NCI-H1105 treated with DMSO at 0.1 percent for 48 hours (cell line): ENCODE measurements at regions not wholly inside any gene's neighbourhood (a gene's known extent, or its start where the extent isn't known, plus 50 kb on each side); places are given as distances from the start of the nearest gene placed in this dataset.
"Not testable (repeated sequence)": the region's sequence is repeated elsewhere in the genome, so short reads cannot be mapped to it uniquely, and the experiment has no call there.

Experiments
- DNase-seq: peaks from one replicate; lab custom pipeline; 2025; lab: John Stamatoyannopoulos, UW

- no peak for DNase-seq
These were observed 394.7 kb upstream of the CBLB start for GRCh38 chr3:106263546-106263945.

DNA sequence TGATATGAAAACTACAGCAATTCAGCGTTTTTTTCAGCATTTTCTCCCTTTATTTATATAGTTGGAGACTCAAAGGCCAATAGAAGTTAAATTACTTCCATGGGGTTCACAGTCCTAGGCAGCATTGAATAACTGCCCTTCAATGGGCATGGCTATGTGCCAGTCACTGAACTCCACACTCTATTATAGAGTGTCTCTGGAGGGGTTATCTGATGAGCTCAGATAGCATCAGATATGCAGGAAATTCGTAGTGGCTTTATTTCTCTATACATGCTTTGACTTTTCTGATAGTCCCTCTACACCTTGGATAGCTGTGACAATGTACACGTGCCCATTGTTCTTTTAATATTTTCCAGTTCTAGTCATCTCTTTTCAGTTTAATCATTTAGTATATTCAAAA is 396.9 kb upstream of the CBLB start:
- no peak for DNase-seq

DNA sequence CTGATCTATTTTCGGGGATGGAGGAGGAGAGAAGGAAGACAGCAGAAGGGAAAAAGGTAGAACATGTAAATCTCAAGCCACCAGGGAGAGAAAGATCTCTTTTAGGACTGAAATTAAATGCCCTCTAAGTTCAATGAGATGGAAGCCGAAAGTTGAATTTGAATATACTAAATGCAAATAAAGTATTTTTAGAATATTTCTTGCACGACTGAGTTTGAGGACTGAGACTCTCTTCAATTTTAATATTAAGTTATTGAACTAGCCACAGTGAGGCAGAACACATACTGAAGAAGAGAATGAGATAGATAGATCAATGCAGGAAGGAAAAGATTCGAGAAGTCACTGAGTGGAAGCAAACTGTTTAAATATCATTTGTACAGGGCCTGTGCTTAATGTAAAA is 399.9 kb upstream of the CBLB start:
- DNase-seq: no peak

DNA sequence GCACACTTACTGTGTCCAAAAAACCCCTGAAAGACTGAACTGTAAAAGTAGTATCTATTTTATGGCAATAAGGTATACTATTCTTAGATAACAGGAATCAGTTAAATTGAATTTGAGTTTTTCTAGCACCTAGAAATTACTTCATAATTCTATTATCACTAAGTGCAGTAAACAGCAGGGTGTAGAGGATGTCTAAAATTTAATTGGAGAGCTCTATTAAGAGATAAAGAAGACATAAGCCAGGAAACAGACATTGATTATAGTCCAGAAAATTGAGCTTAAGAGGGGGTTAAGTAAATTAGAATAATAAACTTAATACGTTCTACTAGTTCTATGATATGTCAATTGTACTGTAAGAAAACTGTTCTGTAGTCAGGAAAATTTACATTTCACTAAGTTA is 403.5 kb upstream of the CBLB start:
- DNase-seq: no peak

GRCh38 chr3:106275592-106275991 is 406.8 kb upstream of the CBLB start:
- no peak for DNase-seq

DNA sequence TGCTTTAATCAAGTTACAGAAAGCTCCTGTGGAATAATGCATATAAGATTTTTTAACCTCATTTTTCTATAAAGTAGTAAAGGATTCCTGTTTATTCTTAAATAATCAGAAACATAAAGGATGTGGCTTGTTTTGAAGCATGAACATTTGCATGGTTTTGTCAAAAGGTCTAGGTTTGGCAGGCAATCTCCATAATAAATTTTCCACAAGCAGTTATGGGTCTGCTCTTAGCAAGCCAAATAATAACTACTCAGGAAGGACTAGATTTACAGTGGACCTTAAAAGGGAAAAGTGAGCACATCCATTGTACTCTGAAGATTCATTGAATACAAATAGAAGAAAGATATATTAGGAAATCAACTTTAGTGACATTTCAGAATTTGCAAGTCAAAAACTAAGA is 407.3 kb upstream of the CBLB start:
- DNase-seq: no peak

DNA sequence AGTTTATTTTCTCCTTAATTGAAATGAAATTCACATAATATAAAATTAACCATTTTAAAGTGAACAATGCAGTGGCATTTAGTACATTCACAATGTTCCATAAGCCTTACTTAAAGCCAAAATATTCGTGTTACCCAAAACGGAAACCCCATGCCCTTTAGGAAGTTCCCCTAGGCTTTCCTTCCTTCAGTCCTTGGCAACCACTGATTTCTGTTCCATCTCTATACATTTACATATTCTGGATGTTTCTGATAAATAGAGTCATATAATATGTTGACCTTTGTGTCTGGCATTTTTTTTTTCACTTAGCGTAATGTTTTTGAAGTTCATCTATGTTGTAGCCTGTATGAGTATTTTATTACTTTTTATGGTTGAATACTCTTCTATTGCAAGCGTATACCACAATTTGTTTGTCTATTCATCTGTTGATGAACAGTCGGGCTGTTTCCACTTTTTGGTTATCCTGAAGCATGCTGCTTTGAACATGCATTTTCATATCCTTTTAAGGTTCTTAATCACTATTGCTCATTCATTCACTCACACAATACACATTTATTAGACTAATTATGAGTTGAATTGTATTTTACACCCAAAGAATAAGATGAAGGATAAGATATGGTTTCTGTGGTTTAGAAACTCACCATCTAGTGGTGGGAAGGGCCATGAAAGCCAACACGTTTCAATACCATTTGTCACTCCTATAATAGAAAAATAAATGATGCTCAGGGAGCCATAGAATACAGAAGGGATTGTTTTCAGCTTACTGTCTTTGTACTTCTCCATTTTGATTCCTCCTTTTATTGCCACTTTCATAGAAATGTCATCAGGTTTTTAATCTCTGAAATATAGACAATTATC is 408.2 kb upstream of the CBLB start:
- DNase-seq: no peak

DNA sequence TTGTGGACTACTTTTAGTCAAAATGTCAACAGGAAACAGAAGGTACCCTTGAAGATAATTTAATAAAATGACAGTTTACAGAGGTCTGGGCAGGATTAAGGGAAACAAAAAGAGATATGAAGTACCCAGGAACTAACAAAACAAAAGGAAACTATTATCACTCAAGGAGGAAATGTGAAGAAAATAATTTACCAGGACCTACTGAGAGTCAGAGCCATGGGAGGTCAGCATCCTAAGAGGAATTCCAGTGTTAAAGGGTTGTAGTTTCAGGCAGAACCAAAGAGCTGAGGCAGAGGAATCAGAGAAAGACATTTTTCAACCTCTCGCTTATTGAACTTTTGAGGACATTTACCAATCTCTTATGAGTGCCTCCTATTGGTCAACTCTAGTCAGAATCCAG is 408.9 kb upstream of the CBLB start:
- DNase-seq: no peak

GRCh38 chr3:106281221-106281620 is 412.4 kb upstream of the CBLB start:
- no peak for DNase-seq

DNA sequence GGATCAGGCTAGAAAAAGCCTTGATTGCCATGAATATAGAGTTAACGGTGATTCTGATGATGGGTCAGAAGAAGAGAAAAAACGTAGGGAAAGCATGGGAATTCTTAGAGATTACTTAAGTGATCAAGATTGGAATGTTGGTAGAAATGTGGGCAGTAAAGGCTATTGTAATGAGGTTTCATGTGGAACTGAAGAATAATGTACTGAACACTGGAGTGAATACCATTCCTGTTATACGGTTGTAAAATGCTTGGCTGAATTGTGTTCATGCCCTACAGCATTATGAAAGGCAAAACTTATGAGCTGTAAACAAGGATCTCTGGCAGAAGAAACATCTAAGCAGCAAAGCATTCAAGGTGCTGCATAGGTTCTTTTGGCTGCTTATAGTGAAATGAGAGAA is 414.1 kb upstream of the CBLB start:
- no peak for DNase-seq

DNA sequence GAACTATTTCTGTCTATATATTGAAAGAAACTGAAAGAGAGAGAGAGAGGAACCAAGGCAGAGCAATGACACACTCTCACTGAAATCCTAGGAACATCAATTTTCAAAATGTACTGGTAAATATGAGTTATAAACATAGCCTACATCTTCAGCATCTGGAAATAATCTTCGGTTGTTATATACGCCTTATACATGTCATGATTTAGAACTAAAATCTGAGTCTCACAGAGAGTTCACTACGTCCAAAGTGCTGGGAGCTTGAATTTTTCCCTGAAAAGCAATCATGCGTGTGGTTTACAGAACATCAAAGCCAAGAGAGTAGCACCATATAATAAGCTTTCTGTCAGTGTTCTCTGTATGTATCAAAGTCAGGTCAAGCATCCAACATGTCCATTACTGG is 420.0 kb upstream of the CBLB start:
- DNase-seq: no peak

GRCh38 chr3:106290304-106290997 is 421.6 kb upstream of the CBLB start:
- no peak for DNase-seq

DNA sequence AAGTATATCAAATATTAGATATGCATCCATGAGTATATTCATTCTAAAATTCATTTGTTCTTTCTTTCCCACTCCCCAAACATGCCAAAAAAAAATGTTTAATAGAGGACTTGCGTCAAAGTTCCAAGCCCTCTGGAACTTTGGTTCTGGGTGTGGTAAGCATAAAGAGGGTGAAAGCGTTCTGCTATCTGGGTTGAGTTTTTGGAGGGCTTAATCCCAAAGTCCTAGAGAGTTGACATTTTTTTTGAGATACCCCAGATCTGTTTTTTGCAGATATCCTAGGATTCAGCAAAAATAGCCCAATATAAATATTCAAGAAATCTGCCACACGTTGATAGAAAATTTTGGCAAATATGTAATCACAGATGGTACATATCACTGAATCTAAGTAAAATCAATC is 424.3 kb upstream of the CBLB start:
- no peak for DNase-seq

DNA sequence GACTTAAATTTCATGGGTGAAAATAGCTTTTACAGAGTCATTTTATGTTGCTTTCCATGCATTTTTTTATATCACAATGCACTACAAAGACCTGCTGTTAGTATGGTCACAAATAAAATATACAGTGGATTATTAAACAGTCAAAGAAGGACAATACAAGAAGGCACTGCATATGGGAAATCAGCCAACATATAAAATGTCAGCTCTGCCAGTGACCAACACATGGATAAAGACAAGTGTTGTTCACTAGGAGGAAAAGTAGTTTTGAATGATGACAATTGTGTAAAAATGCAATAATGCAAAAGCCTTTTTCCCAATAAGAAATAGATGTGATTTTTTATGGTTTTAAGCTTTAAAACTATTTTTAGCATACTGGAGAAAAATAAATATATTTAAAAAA is 425.3 kb upstream of the CBLB start:
- peak; percentile 9 for DNase-seq

DNA sequence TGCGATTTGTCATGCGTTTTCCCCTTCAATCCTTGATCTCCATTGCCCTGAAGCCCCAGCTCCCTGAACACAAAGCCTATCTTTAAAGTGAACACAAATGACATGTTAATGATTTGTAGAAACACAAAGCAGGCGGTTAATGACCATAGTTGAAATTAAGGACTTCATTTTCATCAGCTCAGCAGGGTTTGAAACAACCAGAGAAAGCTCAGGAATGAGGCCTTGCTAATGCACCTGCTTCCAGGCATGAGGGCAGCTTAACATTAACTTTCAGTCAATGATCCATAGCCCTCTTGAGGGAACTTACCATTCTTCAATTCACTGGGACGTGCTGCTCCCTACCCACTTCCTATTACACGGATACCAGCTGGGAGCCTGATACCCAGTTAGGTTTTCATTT is 427.2 kb upstream of the CBLB start:
- DNase-seq: no peak

DNA sequence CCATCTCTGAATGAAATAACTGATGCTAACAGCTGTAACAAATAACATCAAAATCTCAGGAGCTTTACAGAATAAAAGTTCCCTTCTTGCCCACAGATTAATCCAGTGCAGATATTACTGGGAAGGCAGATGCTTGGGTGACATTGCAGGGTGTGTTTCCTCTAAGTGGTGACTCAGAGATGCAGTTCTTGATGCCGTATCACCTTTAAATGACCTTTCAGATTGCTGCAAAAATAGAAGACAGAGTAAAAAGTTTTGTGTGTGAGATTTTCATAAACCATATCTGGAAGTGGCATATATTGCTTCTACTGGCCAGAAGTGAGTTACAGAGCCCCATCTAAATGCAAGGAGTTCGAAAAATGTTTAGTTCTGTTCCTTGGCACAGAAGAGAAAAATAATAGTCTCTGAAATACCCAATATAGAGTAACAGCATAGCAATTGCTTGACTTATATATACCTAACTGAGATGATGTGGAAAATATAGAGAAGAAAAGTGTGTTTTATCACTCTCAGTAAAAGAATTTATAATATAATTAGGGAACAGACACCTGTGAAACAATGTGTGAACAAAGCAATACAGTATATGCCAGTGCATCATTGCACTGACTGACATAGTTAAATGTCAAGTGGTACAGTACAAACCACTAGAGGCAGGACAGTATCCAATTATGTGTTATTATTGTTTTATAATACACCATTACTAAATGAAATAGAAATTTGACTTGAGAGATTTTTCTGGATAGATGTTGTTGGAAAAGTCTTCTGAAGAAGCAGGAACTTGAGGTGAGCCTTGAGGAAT is 430.7 kb upstream of the CBLB start:
- no peak for DNase-seq

DNA sequence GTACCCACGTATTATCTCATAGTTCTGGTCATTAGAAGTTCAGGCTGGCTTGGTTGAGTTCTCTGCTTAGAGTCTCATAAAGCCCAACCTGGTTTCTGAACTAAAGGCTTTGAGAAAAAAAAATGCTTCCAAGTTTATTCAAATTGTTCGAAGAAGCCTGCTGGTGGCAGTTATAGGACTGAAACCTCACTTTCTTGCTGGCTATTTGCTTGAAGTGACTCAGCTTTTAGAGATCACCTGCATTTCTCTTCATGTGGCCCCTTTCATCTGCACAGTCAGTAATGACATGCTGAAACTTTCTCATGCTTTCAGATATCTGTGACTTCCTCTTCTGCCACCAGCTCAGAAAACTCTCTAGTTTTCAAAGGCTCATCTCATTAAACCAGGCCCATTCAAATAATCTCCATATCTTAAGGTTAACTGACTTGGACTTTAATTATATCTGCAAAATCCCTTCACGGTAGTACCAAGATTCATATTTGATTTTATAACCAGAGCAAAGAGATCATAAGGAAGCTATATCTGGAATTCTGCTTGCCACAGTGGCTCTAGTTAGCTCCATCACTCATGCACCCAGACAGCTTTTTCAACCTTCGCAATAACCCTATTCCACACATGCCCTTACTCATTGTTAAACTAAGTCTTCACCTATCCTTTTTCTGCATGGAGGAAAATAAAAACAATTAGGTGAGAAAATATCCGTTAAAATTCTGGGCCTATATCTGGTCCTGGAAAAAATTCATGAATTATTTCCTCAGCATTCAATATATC is 433.8 kb upstream of the CBLB start:
- DNase-seq: no peak

GRCh38 chr3:106303766-106304165 is 435.0 kb upstream of the CBLB start:
- no peak for DNase-seq

- DNase-seq: no peak
These were observed 436.3 kb upstream of the CBLB start for GRCh38 chr3:106305127-106305526.

DNA sequence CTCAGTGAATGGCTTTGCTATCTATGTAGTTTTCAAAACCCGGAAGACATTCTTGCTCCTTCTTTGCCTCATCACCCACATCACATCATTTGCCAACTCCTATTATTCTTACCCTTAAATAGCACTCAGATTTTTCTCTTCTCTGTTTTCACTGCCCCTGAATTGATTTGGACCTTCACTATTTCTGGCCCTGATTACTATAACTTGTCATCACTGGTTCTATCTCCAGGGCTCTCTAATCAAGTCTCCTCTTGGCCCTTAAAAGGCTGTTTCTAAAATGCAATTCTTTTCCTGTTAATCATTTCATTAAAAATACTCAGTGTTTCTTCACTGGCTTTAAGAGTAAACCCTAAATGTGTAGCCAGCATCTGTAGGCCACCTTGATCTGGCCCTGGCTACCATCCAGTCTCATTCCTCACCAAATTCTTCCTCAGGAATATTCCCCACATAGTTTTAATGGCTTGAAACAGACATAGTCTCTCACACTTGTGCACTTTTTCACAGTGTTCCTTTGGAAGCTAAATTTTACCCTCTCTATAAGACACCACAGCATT is 437.1 kb upstream of the CBLB start:
- DNase-seq: no peak

DNA sequence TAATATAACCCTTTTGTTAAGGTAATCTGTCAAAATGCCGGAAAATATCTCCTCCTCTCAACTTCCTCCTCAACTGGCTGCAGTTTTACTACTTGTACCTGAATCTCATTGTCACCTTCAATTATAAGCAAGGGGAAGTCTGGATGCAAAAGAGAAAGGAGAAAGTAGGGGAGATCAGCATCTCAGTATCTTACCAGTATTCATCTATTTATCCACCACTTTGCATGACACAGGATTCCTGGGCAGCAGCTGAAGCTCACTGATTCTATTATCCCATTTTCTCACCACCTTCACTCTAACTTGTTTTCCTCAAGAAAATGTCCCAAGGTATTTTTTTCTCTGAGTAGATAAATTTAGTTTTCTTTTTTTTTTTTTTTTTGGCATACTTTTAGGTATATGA is 440.5 kb upstream of the CBLB start:
- no peak for DNase-seq

DNA sequence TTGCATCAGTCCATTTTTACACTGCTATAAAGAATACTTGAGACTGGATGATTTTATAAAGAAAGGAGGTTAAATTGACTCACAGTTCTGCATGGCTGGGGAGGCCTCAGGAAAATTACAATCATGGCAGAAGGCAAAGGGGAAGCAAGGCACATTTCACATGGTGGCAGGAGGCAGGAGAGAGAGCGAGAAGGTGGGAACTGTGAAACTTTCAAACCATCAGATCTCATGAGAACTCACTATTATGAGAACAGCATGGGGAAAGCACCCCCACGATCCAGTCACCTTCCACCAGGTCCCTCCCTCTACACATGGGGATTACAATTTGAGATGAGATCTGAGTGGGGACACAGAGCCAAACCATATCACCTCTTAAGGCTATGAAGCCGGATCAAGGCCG is 441.0 kb upstream of the CBLB start:
- DNase-seq: not testable (repeated sequence)
